ENCODE measurements at regions not wholly inside any gene's neighbourhood (a gene's known extent, or its start where the extent isn't known, plus 50 kb on each side); places are given as distances from the start of the nearest gene placed in this dataset.

GRCh38 chrX:26352891-26353430 lies 137.0 kb downstream of the MAGEB5 start:
- no peak for TF ChIP-seq CTCF (IDR thresholded peaks at IDR 0.05)
- no peak for TF ChIP-seq POLR2A (IDR thresholded peaks at IDR 0.05)
